H9 (cell line): ENCODE measurements at regions not wholly inside any gene's neighbourhood (a gene's known extent, or its start where the extent isn't known, plus 50 kb on each side); places are given as distances from the start of the nearest gene placed in this dataset.

Experiments
- DNase-seq: peaks from one replicate; pipeline ENCODE4 v3.0.0-alpha.2; 2017
- H2AFZ ChIP-seq: one replicate; pipeline ENCODE4 v1.6.1; 2013; ENCODE audit warnings: mild to moderate bottlenecking, low read length, control low read depth, moderate library complexity
- H2AK5ac ChIP-seq: 2 replicates; pipeline ENCODE4 v1.6.1; 2013; ENCODE audit warnings: low read length, control low read depth, mixed read lengths; ENCODE audit not compliant: insufficient read length
- H2BK120ac ChIP-seq: one replicate; pipeline ENCODE4 v1.6.1; 2013; ENCODE audit warnings: low read depth, mild to moderate bottlenecking, low read length, control low read depth, inconsistent platforms; ENCODE audit not compliant: poor library complexity, severe bottlenecking
- H2BK12ac ChIP-seq: 2 replicates; pipeline ENCODE4 v1.6.1; 2013; ENCODE audit warnings: low read length, control low read depth, mixed read lengths, low read depth; ENCODE audit not compliant: insufficient read length
- H2BK15ac ChIP-seq: 2 replicates; pipeline ENCODE4 v1.6.1; 2013; ENCODE audit warnings: low read depth, low read length, control low read depth
- H2BK20ac ChIP-seq: one replicate; pipeline ENCODE4 v1.6.1; 2013; ENCODE audit warnings: low read depth, mild to moderate bottlenecking, low read length, control low read depth, inconsistent platforms; ENCODE audit not compliant: poor library complexity, severe bottlenecking
- H2BK5ac ChIP-seq: 2 replicates; pipeline ENCODE4 v1.6.1; 2013; ENCODE audit warnings: low read length, control low read depth, mixed read lengths; ENCODE audit not compliant: insufficient read length
- H3K14ac ChIP-seq: 2 replicates; pipeline ENCODE4 v1.6.1; 2013; ENCODE audit warnings: low read length, control low read depth; ENCODE audit not compliant: insufficient read depth
- H3K18ac ChIP-seq: 2 replicates; pipeline ENCODE4 v1.6.1; 2013; ENCODE audit warnings: low read depth, mild to moderate bottlenecking, mixed read lengths, low read length, control low read depth; ENCODE audit not compliant: insufficient read length
- H3K23ac ChIP-seq: 2 replicates; pipeline ENCODE4 v1.6.1; 2013; ENCODE audit warnings: low read length, control low read depth, mixed read lengths, low read depth; ENCODE audit not compliant: insufficient read length
- H3K23me2 ChIP-seq: 2 replicates; pipeline ENCODE4 v1.6.1; 2013; ENCODE audit warnings: low read depth, mild to moderate bottlenecking, mixed read lengths, low read length, control low read depth; ENCODE audit not compliant: insufficient read length, poor library complexity, severe bottlenecking
- H3K27ac ChIP-seq: 2 replicates; pipeline ENCODE4 v1.5.1; 2013; ENCODE audit warnings: low read length, control low read depth, mixed read lengths, low read depth; ENCODE audit not compliant: insufficient read length
- H3K27me3 ChIP-seq: 2 replicates; pipeline ENCODE4 v1.6.1; 2013; ENCODE audit warnings: low read length, control low read depth, inconsistent platforms; ENCODE audit not compliant: insufficient read depth
- H3K4ac ChIP-seq: 2 replicates; pipeline ENCODE4 v1.6.1; 2013; ENCODE audit warnings: low read depth, mild to moderate bottlenecking, control low read depth, inconsistent platforms, low read length, moderate library complexity
- H3K4me1 ChIP-seq: 2 replicates; pipeline ENCODE4 v1.6.1; 2013; ENCODE audit warnings: low read length, control low read depth, inconsistent platforms; ENCODE audit not compliant: insufficient read depth
- H3K4me2 ChIP-seq: 2 replicates; pipeline ENCODE4 v1.6.1; 2013; ENCODE audit warnings: low read length, control low read depth, mixed read lengths; ENCODE audit not compliant: insufficient read length, insufficient read depth
- H3K56ac ChIP-seq: 2 replicates; pipeline ENCODE4 v1.6.1; 2013; ENCODE audit warnings: low read depth, mild to moderate bottlenecking, mixed read lengths, low read length, control low read depth; ENCODE audit not compliant: insufficient read length
- H3K79me1 ChIP-seq: 2 replicates; pipeline ENCODE4 v1.6.1; 2013; ENCODE audit warnings: low read depth, mild to moderate bottlenecking, moderate library complexity, low read length, control low read depth, inconsistent platforms; ENCODE audit not compliant: insufficient read depth, poor library complexity, severe bottlenecking
- H3K79me2 ChIP-seq: 2 replicates; pipeline ENCODE4 v1.6.1; 2013; ENCODE audit warnings: low read length, control low read depth, inconsistent platforms; ENCODE audit not compliant: insufficient read depth
- H3K9ac ChIP-seq: 2 replicates; pipeline ENCODE4 v1.6.1; 2013; ENCODE audit warnings: low read length, control low read depth, mixed read lengths; ENCODE audit not compliant: insufficient read length; ENCODE audit errors: extremely low read depth
- H3K9me3 ChIP-seq: one replicate; pipeline ENCODE4 v1.6.1; 2013; ENCODE audit warnings: low read depth, low read length, inconsistent platforms; ENCODE audit not compliant: control insufficient read depth
- H3T11ph ChIP-seq: one replicate; pipeline ENCODE4 v1.6.1; 2013; ENCODE audit warnings: mild to moderate bottlenecking, low read length, control low read depth, inconsistent platforms
- H4K20me1 ChIP-seq: one replicate; pipeline ENCODE4 v1.6.1; 2013; ENCODE audit not compliant: control insufficient read depth, insufficient read length, insufficient read depth
- H4K5ac ChIP-seq: 2 replicates; pipeline ENCODE4 v1.6.1; 2013; ENCODE audit warnings: low read depth, mild to moderate bottlenecking, mixed read lengths, low read length, control low read depth; ENCODE audit not compliant: insufficient read length
- H4K8ac ChIP-seq: replicated peaks from 2 replicates; pipeline ENCODE4 v1.6.1; 2013; ENCODE audit warnings: low read length, control low read depth, mixed read lengths, low read depth; ENCODE audit not compliant: insufficient read length
- H4K91ac ChIP-seq: 2 replicates; pipeline ENCODE4 v1.6.1; 2013; ENCODE audit warnings: low read depth, mild to moderate bottlenecking, moderate library complexity, mixed read lengths, low read length, control low read depth; ENCODE audit not compliant: insufficient read length
- H3K27ac Mint-ChIP-seq, 3 experiments: 2 replicates in 2 of 3; 3 replicates in 1 of 3; pipeline ENCODE4 v1.8.0; 2020 to 2021; ENCODE audit warnings: mixed read lengths in 3 of 3, mild to moderate bottlenecking in 1 of 3, moderate library complexity in 1 of 3
- H3K27me3 Mint-ChIP-seq: 2 replicates; pipeline ENCODE4 v1.8.0; 2021; ENCODE audit warnings: low read depth, mild to moderate bottlenecking, moderate library complexity, mixed read lengths
- H3K36me3 Mint-ChIP-seq, 3 experiments: 2 replicates in 2 of 3; 3 replicates in 1 of 3; pipeline ENCODE4 v1.8.0; 2020 to 2021; ENCODE audit warnings: low read depth in 3 of 3, mixed read lengths in 3 of 3; ENCODE audit not compliant: insufficient read depth in 1 of 3
- H3K4me1 Mint-ChIP-seq, 2 experiments: 2 replicates each; pipeline ENCODE4 v1.8.0; 2020; ENCODE audit warnings: mixed read lengths in 2 of 2
- H3K4me3 Mint-ChIP-seq, 2 experiments: 2 replicates in 1 of 2; 3 replicates in 1 of 2; pipeline ENCODE4 v1.8.0; 2020 to 2021; ENCODE audit warnings: mild to moderate bottlenecking in 2 of 2, mixed read lengths in 2 of 2, moderate library complexity in 1 of 2
- H3K9me3 Mint-ChIP-seq, 2 experiments: 2 replicates in 1 of 2; 3 replicates in 1 of 2; pipeline ENCODE4 v1.8.0; 2020; ENCODE audit warnings: mild to moderate bottlenecking in 2 of 2, mixed read lengths in 2 of 2, moderate library complexity in 1 of 2
- WGBS: extraction: QIAGEN DNeasy Blood & Tissue Kit; methylation state at CpG from one replicate; pipeline ENCODE4 v1.1.7; 2013; ENCODE audit warnings: missing lambda C conversion rate, low lambda C conversion rate, mixed read lengths; ENCODE audit not compliant: insufficient read length; ENCODE audit errors: extremely low coverage; 5-methylcytosine and 5-hydroxymethylcytosine counted together
- TF ChIP-seq, protein P1 (sequence below): fragments of 200-600 bp; sonication (generic); conservative IDR thresholded peaks from 3 replicates; pipeline ENCODE4 v1.8.0; 2021; ENCODE audit warnings: antibody characterized with exemption, mild to moderate bottlenecking

DNA sequence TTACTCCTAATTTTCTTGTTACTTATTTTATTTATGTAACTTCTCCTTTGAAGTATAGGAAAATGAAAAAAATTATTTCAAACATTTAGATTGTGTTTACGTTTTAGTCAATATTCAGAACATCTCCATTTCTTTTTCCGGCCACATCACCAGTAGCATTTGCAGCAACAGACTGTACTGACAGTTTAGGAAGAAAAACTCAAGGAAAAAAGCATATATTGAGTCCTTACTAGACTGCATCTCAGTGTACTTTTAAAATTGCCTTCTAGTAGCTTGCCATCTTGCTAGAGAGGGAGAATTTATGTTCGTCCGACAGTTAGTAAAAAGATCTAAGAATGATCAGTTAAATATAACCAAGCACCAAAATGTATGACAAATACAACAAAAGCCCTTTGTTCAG, 625.0 kb upstream of the MIS18BP1 start:
- Mint-ChIP-seq H3K4me1 (no peaks in the 10 kb centered on the region; a peak in 1 of 4 replicates), H3K27ac (no peak overlapping the region), H3K36me3 (peaks cover 0 to 9% (median 0%) of the 10 kb centered on the region in 3 experiments; a peak in 1 of 7 replicates), H3K9me3 (peaks cover 6 to 11% of the 10 kb centered on the region in 2 experiments; a peak in 3 of 5 replicates), H3K4me3 (no peak overlapping the region), H3K27me3 (no peaks in the 10 kb centered on the region)
- no peak overlapping the region for H3K56ac ChIP-seq
- no peaks in the 10 kb centered on the region for H3K9me3 ChIP-seq
- no peak overlapping the region for H4K8ac ChIP-seq
- H2BK20ac ChIP-seq: no peak overlapping the region
- H2BK5ac ChIP-seq: no peak overlapping the region
- no peak for DNase-seq
- H3K9ac ChIP-seq: no peak overlapping the region
- H4K20me1 ChIP-seq: no peaks in the 10 kb centered on the region
- no peak overlapping the region for H2AFZ ChIP-seq
- TF ChIP-seq, protein P1, sequence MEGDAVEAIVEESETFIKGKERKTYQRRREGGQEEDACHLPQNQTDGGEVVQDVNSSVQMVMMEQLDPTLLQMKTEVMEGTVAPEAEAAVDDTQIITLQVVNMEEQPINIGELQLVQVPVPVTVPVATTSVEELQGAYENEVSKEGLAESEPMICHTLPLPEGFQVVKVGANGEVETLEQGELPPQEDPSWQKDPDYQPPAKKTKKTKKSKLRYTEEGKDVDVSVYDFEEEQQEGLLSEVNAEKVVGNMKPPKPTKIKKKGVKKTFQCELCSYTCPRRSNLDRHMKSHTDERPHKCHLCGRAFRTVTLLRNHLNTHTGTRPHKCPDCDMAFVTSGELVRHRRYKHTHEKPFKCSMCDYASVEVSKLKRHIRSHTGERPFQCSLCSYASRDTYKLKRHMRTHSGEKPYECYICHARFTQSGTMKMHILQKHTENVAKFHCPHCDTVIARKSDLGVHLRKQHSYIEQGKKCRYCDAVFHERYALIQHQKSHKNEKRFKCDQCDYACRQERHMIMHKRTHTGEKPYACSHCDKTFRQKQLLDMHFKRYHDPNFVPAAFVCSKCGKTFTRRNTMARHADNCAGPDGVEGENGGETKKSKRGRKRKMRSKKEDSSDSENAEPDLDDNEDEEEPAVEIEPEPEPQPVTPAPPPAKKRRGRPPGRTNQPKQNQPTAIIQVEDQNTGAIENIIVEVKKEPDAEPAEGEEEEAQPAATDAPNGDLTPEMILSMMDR: no peak
- H2AK5ac ChIP-seq: no peak overlapping the region
- H3K27ac ChIP-seq: no peak overlapping the region
- H3K4ac ChIP-seq: no peak overlapping the region
- H3K4me2 ChIP-seq: no peak overlapping the region
- no peak overlapping the region for H4K5ac ChIP-seq
- H3K14ac ChIP-seq: no peak overlapping the region
- H3K4me1 ChIP-seq: no peaks in the 10 kb centered on the region
- no peak overlapping the region for H3K18ac ChIP-seq
- H2BK12ac ChIP-seq: no peak overlapping the region
- no peaks in the 10 kb centered on the region for H3K79me2 ChIP-seq
- H3K23ac ChIP-seq: no peak overlapping the region
- no peaks in the 10 kb centered on the region for H3K27me3 ChIP-seq
- H2BK15ac ChIP-seq: no peak overlapping the region
- H3K23me2 ChIP-seq: no peaks in the 10 kb centered on the region
- H3K79me1 ChIP-seq: no peaks in the 10 kb centered on the region
- no peak overlapping the region for H4K91ac ChIP-seq
- no peak overlapping the region for H2BK120ac ChIP-seq
- no peak overlapping the region for H3T11ph ChIP-seq
- WGBS: no CpG with 5 or more reads among the region's 4 CpGs
